GM19238 (cell line): ENCODE measurements at regions not wholly inside any gene's neighbourhood (a gene's known extent, or its start where the extent isn't known, plus 50 kb on each side); places are given as distances from the start of the nearest gene placed in this dataset.

Source experiments
- DNase-seq: peaks from one replicate; pipeline ENCODE4 v3.0.0; 2011; ENCODE audit warnings: low spot score; ENCODE audit not compliant: insufficient read length

- DNase-seq: no peak
These were observed 315.5 kb upstream of the RBFOX1 start for GRCh38 chr16:7017006-7017662.

GRCh38 chr16:7014756-7015155 lies 317.9 kb upstream of the RBFOX1 start:
- no peak for DNase-seq

DNA sequence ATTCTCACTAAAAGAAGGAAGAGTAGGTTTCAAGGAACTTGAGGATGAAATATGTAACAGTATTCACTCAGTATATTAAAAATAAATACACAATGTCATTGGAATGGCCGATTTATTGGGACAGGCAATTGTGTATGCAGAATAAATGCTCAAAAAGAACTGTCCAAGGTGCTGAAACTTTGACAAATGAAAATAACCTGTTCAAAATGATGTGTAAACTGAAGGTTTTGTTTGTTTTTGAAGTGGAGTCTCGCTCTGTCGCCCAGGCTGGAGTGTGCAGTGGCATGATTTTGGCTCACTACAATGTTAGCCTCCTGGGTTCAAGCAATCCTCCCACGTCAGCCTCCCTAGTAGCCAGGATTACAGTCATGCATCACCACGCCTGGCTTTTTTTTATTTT lies 318.7 kb upstream of the RBFOX1 start:
- DNase-seq: no peak

DNA sequence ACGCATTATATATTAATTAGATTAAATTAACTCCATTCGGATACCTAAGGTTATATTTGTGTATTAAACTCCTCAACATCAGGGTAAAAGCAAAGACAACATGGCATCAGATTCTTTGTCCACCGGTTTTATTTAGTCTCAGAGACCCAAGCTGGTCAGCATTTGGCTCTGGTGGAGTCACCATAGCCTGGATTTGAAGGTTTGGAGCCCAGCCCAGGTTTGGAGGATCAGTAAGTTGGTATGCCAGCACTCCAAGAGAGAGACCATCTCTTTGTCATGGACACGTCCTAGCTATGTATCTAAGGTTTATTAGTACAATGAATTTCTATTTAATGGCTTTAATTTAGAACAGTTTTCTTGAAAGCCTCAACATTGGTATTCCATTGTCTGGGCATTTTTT lies 328.4 kb upstream of the RBFOX1 start:
- DNase-seq: no peak

GRCh38 chr16:6993544-6993943 lies 339.1 kb upstream of the RBFOX1 start:
- DNase-seq: no peak

- no peak for DNase-seq
These were observed 343.8 kb upstream of the RBFOX1 start for GRCh38 chr16:6988846-6989245.

GRCh38 chr16:6977916-6978315 lies 354.7 kb upstream of the RBFOX1 start:
- DNase-seq: no peak

- no peak for DNase-seq
These were observed 355.4 kb upstream of the RBFOX1 start for GRCh38 chr16:6977291-6977690.

DNA sequence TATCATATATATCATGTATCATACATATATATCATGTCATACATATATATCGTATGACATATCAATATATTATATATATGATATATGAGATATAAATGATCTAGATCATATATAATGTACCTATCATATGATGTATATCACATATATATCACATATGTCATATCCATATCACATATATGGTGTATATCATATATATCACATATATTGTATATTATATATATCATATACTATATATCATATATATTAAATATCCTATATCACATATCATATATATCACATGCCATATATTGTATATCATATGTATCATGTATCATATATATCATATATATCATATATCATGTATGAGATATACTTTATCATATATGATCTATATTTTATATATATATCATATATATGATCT lies 355.9 kb upstream of the RBFOX1 start:
- DNase-seq: no peak

DNA sequence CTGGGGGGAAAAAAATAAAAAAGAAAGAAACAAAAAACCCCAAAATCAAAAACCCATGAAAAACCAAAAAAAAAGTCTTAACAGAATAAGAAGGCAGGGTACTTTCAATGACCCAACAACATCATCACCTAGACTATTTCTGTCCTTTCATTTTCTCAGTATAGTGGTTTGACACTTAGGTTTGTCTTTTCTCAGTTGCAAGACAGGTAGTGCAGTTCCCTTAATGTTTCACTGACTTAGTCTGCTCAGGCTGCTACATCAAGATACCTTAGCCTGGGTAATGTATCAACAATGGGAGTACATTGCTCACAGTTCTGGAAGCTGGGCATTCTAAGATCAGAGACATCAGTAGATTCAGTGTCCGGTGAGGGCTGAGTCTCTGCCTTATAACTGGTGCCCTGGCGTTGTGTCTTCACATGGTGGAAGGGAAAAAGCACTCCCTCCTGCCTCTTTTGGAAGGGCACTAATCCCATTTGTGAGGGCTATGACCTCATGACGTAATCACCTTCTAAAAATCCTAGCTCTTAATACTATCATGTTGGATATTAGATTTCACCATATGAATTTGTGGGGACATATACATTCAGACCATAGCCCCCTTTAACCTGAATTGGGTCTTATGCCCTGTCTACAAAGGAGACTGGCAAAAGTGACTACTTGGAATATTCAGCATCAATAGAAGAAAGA lies 362.3 kb upstream of the RBFOX1 start:
- no peak for DNase-seq

DNA sequence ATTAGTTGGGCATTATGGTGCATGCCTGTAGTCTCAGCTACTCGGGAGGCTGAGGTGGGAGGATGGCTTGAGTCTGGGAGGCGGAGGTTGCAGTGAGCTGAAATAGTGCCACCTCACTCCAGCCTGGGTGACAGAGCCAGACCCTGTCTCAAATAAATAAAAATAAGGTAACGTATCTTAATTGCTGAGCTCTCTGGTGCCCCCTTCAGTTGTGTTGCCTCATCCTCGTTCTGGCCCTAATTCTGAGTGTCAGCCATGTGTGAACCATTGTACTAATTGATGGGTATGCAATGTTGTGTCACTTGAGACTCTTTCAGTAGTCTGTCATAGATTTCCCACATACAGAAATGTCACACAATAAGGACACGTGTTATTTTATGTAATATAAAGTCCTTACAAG lies 363.1 kb upstream of the RBFOX1 start:
- DNase-seq: no peak

GRCh38 chr16:6967796-6968320 lies 364.8 kb upstream of the RBFOX1 start:
- DNase-seq: no peak

GRCh38 chr16:6966925-6967324 lies 365.7 kb upstream of the RBFOX1 start:
- no peak for DNase-seq

GRCh38 chr16:6964679-6965078 lies 368.0 kb upstream of the RBFOX1 start:
- DNase-seq: no peak

- no peak for DNase-seq
These were observed 370.9 kb upstream of the RBFOX1 start for GRCh38 chr16:6961704-6962103.

GRCh38 chr16:6958184-6958583 lies 374.5 kb upstream of the RBFOX1 start:
- no peak for DNase-seq

DNA sequence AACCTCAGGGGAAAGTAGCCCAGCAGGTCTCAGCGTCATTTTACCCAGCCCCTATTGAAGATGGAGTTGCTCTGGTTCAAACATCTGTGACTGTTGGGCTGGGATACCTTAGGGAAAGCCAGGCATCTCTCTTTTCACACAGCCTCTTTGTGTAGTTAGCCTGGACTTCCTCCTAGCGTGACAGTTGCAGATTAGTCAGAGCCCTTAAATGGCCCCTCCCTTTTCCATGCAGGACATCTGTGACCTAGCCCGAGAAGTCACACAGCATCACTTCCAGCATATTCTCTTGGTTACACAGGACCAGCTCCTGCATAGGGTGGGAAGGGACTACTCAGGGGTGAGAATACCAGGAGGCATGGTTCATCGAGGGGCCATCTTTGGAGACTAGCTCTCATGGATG lies 375.0 kb upstream of the RBFOX1 start:
- no peak for DNase-seq

DNA sequence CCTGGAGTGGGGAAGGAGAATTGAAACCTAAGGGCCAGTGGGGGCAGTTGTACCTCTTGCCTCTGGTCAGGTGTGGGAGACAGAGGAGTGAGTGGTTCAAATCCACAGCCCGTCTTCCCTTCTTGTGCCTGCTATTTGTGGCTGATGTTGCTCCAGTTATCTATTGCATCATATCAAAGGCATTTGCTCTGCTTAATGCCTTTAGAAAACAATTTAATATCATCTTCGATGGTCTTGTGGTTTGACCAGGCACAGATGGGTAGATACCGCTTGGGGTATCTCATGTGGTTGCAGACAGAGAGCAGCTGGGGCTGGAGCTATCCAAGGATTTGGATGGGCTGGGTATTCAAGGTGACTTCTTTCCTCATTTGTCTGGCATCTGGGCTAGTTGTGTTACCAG lies 376.1 kb upstream of the RBFOX1 start:
- DNase-seq: no peak

GRCh38 chr16:6955303-6955702 lies 377.3 kb upstream of the RBFOX1 start:
- DNase-seq: no peak

DNA sequence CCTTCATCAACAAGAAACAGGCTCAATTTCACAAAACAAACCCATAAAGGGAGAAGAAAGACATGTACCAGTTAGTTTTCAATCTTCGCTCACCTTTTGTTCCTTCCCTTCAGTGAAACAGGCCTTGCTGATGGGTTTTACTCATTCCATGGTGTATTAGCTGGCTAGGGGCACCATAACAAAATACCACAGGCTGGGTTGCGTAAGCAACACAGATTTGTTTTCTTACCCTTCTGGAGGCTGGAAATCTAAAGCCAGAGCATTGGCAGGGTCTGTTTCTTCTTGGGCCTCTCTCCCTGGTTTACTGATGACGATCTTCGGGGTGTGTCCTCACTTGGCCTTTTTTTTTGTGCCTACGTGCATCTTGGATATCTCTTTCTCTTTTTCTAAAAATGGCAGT lies 383.4 kb upstream of the RBFOX1 start:
- no peak for DNase-seq

DNA sequence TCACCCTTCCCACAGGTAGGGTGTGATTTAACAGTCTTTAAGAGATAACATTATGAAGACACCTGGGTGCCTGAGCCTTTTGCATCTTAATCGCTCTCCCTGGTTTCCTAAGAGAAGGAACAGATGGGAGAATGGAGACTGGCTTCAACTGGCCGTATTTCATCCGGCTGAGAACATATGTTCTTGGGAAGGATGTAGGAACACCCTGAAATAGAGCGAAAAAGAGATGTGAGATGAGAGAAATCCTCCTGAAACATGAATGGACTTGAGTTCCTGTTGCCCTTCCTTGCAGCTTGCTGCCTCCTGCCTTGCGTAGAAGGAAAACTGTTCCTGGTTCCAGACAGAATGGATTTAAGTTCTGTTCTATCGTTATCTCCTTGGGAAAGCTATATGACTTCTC lies 385.4 kb upstream of the RBFOX1 start:
- DNase-seq: no peak

DNA sequence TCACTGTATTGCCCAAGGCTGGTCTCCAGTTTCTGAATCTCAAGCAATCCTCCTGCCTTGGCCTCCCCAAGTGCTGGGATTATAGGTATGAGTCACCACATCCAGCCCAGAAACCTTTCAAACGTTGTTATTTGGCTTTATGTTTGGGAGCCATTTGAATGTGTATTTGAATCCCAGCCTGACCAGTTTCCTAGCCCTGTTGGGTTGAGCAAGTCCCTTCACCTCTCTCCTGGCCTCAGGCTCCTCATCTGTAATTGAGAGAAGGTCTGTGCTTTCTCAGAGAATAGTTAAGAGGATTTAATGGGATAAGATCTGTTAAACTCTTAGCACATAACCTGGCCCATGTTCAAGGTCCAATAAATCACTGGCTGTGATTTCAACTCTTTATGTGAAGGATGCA lies 385.8 kb upstream of the RBFOX1 start:
- DNase-seq: no peak

DNA sequence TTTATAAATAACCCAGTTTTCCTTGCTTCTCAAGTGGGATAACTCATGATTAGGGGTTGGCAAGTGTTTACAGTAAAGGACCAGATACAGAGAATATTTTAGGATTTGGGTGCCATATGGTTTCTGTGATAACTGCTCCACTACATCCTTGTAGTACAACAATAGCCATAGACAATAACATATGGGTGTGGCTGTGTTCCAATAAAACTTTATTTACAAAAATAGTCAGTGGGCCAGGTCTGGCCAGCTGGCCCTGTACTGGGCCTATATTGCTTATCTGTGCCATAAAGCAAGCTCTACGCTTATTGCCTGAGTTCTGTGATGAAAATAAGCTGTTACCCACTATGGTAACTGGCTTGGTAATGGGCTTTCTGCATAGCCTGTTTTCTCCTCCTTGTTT lies 386.5 kb upstream of the RBFOX1 start:
- no peak for DNase-seq
